ENCODE measurements at regions not wholly inside any gene's neighbourhood (a gene's known extent, or its start where the extent isn't known, plus 50 kb on each side); places are given as distances from the start of the nearest gene placed in this dataset.

DNA sequence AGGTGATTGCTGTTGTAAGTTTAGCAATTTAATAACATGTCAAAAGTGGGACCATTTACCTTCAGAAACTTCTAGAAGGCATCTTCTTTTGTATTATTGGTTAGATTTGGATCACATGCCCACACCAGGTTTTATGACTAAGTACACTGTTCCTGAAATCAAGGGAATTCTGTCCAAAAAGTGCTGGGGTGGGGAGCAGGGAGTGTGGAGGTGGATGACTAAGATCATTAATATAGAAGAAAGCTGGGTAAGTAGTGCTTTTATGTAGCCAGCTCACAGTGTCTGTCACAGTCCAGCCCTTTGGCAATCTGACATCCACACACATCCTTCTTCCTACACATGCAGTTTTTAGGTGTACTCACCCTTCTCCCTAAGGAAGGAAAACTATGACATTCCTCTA is 120.0 kb downstream of the TMCO5A start:
- no peaks in the 10 kb centered on the region for H3K4me1 ChIP-seq
- H3K27ac ChIP-seq (replicated peaks): no peak overlapping the region
- intact Hi-C loops (cut with micrococcal nuclease): no loop called here

DNA sequence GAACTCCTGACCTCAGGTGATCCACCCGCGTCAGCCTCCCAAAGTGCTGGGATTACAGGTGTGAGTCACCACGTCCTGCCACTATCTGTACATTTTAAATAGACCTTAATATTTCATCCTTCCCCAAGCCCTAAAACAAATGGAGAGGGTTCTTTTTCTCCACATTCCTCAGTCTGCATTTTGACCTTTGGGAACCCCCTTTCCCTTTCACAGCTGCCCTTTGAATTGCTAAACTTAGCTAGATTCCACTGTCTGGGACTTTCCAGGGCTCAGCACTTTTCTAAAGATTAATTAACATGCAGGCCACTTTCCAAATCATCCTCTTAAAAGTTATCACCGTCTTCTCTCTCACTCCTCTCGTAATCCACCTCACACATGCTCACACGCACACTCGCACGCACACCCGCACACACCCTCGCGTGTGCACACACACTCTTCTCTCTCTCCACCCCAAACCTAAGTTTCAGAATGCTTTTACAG is 124.2 kb downstream of the TMCO5A start:
- DNase-seq: no peak
- TF ChIP-seq, protein P1, sequence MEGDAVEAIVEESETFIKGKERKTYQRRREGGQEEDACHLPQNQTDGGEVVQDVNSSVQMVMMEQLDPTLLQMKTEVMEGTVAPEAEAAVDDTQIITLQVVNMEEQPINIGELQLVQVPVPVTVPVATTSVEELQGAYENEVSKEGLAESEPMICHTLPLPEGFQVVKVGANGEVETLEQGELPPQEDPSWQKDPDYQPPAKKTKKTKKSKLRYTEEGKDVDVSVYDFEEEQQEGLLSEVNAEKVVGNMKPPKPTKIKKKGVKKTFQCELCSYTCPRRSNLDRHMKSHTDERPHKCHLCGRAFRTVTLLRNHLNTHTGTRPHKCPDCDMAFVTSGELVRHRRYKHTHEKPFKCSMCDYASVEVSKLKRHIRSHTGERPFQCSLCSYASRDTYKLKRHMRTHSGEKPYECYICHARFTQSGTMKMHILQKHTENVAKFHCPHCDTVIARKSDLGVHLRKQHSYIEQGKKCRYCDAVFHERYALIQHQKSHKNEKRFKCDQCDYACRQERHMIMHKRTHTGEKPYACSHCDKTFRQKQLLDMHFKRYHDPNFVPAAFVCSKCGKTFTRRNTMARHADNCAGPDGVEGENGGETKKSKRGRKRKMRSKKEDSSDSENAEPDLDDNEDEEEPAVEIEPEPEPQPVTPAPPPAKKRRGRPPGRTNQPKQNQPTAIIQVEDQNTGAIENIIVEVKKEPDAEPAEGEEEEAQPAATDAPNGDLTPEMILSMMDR (IDR thresholded peaks at IDR 0.05; ENCODE audit: borderline replicate concordance): no peak
- no peak overlapping the region for H3K27ac ChIP-seq (replicated peaks)
- intact Hi-C loops (cut with micrococcal nuclease): no loop called here
- H3K4me3 ChIP-seq: no peak overlapping the region
- no peaks in the 10 kb centered on the region for H3K27me3 ChIP-seq (ENCODE audit: low read depth)
- no peaks in the 10 kb centered on the region for H3K4me1 ChIP-seq
- no peaks in the 10 kb centered on the region for H3K9me3 ChIP-seq (replicated peaks)
- no peaks in the 10 kb centered on the region for H3K36me3 ChIP-seq

More for the DNA sequence above, 120.0 kb downstream of the TMCO5A start:
- Histone ChIP-seq H3K9me3 (replicated peaks) (no peaks in the 10 kb centered on the region), H3K27me3 (ENCODE audit: low read depth) (no peaks in the 10 kb centered on the region), H3K4me3 (no peak overlapping the region), H3K36me3 (no peaks in the 10 kb centered on the region)
- no peak for DNase-seq
- TF ChIP-seq, protein P1 (IDR thresholded peaks at IDR 0.05; ENCODE audit: borderline replicate concordance): no peak

DNA sequence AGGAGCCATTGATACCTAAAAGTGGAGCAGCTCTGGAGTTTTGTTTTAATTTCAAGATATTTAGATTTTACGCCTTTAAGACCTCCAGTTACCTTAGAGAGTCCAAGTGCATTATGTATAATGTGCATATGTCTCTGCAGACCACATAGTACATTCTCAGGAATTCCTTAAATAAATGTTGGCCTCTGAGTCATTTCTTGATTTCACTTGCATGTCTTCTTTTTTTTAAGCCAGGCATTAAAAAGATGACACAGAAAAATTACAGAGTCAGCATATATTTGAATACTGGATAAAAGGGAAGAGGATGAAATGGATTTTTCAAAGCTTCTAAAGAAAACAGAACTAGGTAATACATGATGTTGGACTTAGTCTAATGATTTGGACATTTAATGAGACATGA is 125.2 kb downstream of the TMCO5A start:
- Histone ChIP-seq H3K9me3 (replicated peaks) (no peaks in the 10 kb centered on the region), H3K27ac (replicated peaks) (no peak overlapping the region), H3K36me3 (no peaks in the 10 kb centered on the region), H3K4me1 (no peaks in the 10 kb centered on the region), H3K4me3 (no peak overlapping the region), H3K27me3 (ENCODE audit: low read depth) (no peaks in the 10 kb centered on the region)
- intact Hi-C loops (cut with micrococcal nuclease): no loop called here
- DNase-seq: no peak
- TF ChIP-seq, protein P1 (IDR thresholded peaks at IDR 0.05; ENCODE audit: borderline replicate concordance): no peak

DNA sequence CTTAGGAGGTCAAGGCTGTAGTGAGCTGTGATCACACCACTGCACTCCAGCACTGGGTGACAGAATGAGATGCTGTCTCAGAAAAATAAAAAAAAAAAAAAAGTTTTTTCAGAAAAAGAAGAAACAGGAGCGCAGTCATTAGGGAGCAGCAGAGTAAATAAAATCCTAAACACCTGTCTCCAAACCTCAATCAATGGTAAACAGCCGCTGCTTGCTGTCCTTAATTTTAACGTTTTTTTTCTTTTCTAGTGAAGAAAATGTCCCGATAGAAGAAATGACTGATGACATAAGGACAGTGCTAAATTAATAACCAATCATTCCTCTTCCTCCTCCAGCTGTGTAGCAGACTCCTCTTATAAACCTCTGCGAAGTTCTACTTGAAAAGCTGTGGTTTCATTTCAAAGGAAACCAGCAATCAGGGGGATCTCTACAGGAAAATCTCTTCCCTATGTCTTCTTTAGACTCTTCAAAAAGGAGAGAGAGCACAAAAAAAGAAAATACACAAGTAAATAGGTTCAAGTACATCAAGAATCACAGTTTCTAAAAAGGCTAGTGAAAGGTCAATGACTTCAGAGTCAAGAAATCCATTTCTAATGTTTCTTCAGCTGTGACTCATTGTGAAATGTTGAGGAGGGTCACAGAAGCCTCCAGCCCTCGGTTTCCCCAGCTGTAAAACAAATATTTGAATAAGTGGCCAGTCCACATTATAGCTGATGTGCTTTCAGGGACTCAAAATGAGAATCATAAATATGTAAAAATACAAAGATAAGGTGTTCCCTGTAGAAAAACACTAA is 127.6 kb downstream of the TMCO5A start:
- intact Hi-C loops (cut with micrococcal nuclease): no loop called here
- no peaks in the 10 kb centered on the region for H3K4me1 ChIP-seq
- H3K27ac ChIP-seq (replicated peaks): peak overlapping the region; percentile 24
- no peak for DNase-seq
- H3K9me3 ChIP-seq (replicated peaks): no peaks in the 10 kb centered on the region
- H3K36me3 ChIP-seq: no peaks in the 10 kb centered on the region
- TF ChIP-seq, protein P1 (IDR thresholded peaks at IDR 0.05; ENCODE audit: borderline replicate concordance): no peak
- no peaks in the 10 kb centered on the region for H3K27me3 ChIP-seq (ENCODE audit: low read depth)
- no peak overlapping the region for H3K4me3 ChIP-seq

DNA sequence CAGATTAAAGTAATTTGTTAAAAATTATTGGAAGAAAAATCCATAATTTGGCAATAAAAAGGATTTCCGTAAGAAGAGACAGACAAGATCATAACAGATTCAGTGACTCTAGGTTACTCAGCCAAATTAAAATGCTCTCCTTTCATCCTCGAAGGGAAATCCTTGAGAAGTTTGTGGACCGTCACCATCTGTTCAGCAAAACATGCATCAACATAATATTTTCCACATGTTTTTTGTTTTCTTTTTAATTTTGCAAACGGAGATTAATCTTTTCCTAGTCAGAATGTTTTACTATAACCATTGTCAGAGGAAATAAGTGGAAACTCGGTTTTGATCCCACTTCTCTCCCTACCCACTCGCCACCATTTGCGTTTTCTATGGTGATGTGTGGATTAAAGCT is 128.3 kb downstream of the TMCO5A start:
- no peak overlapping the region for H3K4me3 ChIP-seq
- DNase-seq: no peak
- no peaks in the 10 kb centered on the region for H3K4me1 ChIP-seq
- H3K27me3 ChIP-seq (ENCODE audit: low read depth): no peaks in the 10 kb centered on the region
- intact Hi-C loops (cut with micrococcal nuclease): no loop called here
- H3K27ac ChIP-seq (replicated peaks): peak overlapping the region; percentile 24
- TF ChIP-seq, protein P1 (IDR thresholded peaks at IDR 0.05; ENCODE audit: borderline replicate concordance): no peak
- H3K36me3 ChIP-seq: no peaks in the 10 kb centered on the region
- no peaks in the 10 kb centered on the region for H3K9me3 ChIP-seq (replicated peaks)
